ENCODE measurements at regions not wholly inside any gene's neighbourhood (a gene's known extent, or its start where the extent isn't known, plus 50 kb on each side); places are given as distances from the start of the nearest gene placed in this dataset.

GRCh38 chr6:40933864-40934263 is 105.2 kb downstream of the UNC5CL start:
- TF ChIP-seq CTCF (conservative IDR thresholded peaks at IDR 0.05 in 1 of 2, IDR thresholded peaks at IDR 0.05 in 1 of 2; ENCODE audit: low read depth in 1 of 2, low read length in 2 of 2), result no peak
- no peak for TF ChIP-seq EZH2 (IDR thresholded peaks at IDR 0.05; ENCODE audit: low read length, missing control alignments)

All from fibroblast of lung (primary cell).